ENCODE measurements at regions not wholly inside any gene's neighbourhood (a gene's known extent, or its start where the extent isn't known, plus 50 kb on each side); places are given as distances from the start of the nearest gene placed in this dataset.

DNA sequence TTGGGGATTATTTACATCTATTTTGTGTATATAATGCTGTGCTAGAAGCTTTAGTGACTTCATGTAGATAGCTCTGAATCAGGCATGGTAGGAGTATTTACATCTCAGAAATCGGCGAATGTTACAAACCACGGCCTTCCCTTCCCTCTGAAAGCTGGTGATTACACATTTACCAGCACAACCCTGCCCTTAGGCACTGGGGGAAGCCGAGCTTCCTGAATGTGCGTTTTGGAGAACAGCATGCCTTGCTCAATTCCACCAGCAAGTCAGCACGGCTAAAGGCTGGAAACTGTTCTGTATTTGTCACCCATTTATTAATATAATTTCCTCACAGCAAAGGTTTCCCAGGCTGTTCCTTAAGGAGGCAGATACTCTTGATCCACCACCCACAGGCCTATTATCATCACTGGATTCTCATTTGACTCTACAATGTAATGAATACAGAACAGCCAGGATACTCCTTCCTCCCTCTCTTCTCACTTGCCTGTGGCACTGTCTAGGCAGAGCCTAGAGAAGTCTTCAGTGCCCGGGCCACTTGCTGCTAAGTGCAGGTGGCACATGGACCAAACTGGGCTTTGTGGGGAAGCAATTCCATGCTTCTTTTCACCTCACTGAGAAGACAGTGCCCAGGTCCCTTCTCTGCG, 55.2 kb upstream of the CACNA2D3 start:
- TF ChIP-seq, protein P1, sequence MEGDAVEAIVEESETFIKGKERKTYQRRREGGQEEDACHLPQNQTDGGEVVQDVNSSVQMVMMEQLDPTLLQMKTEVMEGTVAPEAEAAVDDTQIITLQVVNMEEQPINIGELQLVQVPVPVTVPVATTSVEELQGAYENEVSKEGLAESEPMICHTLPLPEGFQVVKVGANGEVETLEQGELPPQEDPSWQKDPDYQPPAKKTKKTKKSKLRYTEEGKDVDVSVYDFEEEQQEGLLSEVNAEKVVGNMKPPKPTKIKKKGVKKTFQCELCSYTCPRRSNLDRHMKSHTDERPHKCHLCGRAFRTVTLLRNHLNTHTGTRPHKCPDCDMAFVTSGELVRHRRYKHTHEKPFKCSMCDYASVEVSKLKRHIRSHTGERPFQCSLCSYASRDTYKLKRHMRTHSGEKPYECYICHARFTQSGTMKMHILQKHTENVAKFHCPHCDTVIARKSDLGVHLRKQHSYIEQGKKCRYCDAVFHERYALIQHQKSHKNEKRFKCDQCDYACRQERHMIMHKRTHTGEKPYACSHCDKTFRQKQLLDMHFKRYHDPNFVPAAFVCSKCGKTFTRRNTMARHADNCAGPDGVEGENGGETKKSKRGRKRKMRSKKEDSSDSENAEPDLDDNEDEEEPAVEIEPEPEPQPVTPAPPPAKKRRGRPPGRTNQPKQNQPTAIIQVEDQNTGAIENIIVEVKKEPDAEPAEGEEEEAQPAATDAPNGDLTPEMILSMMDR (IDR thresholded peaks at IDR 0.05; ENCODE audit: borderline replicate concordance, extremely low read depth, low read length, poor library complexity, severe bottlenecking) = no peak
- no peak for TF ChIP-seq EZH2 (IDR thresholded peaks at IDR 0.05; ENCODE audit: borderline replicate concordance, low read depth, low read length, severe bottlenecking)
